NB4 (cell line): ENCODE measurements at regions not wholly inside any gene's neighbourhood (a gene's known extent, or its start where the extent isn't known, plus 50 kb on each side); places are given as distances from the start of the nearest gene placed in this dataset.

Experiments used
- DNase-seq: peaks from one replicate; pipeline ENCODE4 v3.0.0; 2010; ENCODE audit warnings: low read depth
- H3K4me3 ChIP-seq: one replicate; pipeline ENCODE4 v1.5.1; 2011; ENCODE audit warnings: mild to moderate bottlenecking, low read depth, low read length, moderate library complexity
- MYC ChIP-seq: IDR thresholded peaks from 2 replicates; pipeline ENCODE4 v1.6.1; 2011; ENCODE audit warnings: low read depth, low read length
- POLR2A ChIP-seq: IDR thresholded peaks from 2 replicates; pipeline ENCODE4 v1.6.1; 2011; ENCODE audit warnings: mild to moderate bottlenecking; ENCODE audit not compliant: insufficient read length; ENCODE audit errors: extremely low read depth
- TF ChIP-seq, protein P1 (sequence below): IDR thresholded peaks from 2 replicates; pipeline ENCODE4 v1.6.1; 2011; ENCODE audit warnings: low read depth, low read length
- TF ChIP-seq, protein P2 (sequence below): IDR thresholded peaks from one replicate; pipeline ENCODE4 v1.5.1; 2012; ENCODE audit warnings: low read depth, low read length

DNA sequence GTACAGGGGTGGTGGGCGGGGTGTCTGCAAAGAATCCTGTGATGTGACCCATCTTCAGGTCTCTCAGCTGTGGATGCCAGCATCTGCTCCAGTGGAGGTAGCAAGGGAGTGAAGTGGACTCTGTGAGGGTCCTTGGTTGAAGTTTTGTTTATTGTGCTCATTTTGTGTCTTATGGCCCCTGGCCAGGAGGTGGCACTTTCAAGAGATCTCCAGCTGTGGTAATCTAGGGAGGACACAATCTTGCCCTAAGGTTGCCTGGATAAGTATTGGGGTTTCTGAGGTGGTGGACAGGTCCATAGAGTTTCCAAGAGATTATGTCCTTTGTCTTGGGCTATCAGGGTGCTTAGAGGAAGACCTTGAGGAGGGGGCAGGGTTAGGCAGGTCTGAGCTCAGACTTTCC lies 260.7 kb downstream of the CCDC59 start:
- TF ChIP-seq, protein P1, sequence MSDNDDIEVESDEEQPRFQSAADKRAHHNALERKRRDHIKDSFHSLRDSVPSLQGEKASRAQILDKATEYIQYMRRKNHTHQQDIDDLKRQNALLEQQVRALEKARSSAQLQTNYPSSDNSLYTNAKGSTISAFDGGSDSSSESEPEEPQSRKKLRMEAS = no peak
- no peak for TF ChIP-seq MYC
- TF ChIP-seq, protein P2, sequence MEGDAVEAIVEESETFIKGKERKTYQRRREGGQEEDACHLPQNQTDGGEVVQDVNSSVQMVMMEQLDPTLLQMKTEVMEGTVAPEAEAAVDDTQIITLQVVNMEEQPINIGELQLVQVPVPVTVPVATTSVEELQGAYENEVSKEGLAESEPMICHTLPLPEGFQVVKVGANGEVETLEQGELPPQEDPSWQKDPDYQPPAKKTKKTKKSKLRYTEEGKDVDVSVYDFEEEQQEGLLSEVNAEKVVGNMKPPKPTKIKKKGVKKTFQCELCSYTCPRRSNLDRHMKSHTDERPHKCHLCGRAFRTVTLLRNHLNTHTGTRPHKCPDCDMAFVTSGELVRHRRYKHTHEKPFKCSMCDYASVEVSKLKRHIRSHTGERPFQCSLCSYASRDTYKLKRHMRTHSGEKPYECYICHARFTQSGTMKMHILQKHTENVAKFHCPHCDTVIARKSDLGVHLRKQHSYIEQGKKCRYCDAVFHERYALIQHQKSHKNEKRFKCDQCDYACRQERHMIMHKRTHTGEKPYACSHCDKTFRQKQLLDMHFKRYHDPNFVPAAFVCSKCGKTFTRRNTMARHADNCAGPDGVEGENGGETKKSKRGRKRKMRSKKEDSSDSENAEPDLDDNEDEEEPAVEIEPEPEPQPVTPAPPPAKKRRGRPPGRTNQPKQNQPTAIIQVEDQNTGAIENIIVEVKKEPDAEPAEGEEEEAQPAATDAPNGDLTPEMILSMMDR = no peak
- no peak for TF ChIP-seq POLR2A
- DNase-seq = no peak
- H3K4me3 ChIP-seq = no peak overlapping the region

DNA sequence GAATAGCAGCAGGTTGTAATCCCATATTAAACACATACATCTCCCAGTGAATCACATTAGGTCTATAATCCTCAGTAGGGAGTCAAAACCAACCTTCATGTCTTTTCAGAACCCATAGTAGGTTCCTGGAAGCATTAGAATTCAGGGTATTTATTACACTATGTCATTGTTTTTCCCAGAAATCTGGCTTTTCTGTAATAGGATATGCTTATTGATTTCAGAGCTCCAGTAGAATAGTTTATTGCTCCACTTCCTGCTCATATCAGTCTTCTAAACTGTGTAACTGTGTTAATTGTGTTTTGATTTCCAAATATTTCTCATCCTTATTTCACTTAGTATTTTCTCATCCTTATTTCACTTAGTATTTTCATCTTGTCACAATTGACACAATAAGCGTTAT lies 268.0 kb downstream of the CCDC59 start:
- H3K4me3 ChIP-seq = no peak overlapping the region
- DNase-seq = no peak
- TF ChIP-seq, protein P1 = no peak
- TF ChIP-seq, protein P2 = no peak
- TF ChIP-seq MYC (no peak), POLR2A (no peak)

DNA sequence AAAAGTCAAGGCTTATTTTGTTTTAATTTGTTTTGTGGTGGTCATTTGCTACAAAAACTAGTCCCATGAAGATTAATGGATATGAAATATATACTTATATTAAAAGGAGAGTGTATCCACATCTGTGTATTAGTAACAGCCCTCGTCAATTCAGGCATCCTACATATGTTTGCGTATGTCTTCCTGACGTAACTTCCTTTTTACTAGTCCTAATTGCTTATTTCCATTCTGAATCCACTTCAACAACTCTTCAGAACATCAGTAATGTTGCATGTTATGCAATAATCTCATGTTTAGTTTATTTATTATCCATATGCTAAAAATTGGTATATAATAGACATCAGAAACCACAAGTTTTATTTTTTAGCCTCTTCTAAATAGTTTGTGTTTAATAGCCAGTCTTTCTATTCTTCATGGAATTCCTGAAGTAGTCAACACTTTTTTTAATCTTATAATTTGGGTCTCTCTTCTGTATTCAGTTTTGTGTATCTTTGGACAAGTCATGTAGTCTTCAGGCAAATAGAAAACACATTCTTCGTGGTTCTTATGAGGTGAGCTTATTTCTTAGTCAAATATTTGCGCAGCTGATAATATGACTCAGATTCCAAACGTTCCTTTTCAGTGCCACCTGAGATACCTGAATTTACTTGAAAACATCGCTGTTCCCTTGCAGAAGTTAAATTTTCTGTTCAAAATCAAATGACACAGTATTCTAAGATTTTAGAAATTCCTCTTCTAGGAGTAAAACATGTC lies 268.6 kb downstream of the CCDC59 start:
- no peak for DNase-seq
- no peak for TF ChIP-seq MYC
- TF ChIP-seq, protein P1 = no peak
- no peak for TF ChIP-seq POLR2A
- TF ChIP-seq, protein P2 = no peak
- H3K4me3 ChIP-seq = no peak overlapping the region

DNA sequence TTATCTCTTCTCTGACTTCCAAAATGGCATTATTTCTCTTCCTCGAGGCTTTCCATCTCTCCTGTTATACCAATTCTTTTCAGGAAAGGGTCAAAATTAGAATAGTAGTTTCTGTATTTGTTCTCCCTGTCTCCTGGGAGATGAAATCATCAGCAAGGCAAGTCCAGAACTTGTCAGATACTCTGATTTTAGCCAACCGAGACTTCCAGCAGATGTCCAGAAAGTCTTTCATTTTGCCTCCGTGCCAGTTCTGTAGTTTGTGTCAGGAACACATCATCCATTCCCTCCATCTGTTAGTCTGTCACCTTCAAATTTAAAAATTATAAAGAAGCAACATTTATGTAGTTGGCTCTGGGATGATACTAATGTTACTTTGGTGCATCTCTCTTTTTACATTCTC lies 275.7 kb downstream of the CCDC59 start:
- H3K4me3 ChIP-seq = no peak overlapping the region
- no peak for TF ChIP-seq POLR2A
- TF ChIP-seq, protein P2 = no peak
- no peak for TF ChIP-seq MYC
- TF ChIP-seq, protein P1 = no peak
- no peak for DNase-seq

DNA sequence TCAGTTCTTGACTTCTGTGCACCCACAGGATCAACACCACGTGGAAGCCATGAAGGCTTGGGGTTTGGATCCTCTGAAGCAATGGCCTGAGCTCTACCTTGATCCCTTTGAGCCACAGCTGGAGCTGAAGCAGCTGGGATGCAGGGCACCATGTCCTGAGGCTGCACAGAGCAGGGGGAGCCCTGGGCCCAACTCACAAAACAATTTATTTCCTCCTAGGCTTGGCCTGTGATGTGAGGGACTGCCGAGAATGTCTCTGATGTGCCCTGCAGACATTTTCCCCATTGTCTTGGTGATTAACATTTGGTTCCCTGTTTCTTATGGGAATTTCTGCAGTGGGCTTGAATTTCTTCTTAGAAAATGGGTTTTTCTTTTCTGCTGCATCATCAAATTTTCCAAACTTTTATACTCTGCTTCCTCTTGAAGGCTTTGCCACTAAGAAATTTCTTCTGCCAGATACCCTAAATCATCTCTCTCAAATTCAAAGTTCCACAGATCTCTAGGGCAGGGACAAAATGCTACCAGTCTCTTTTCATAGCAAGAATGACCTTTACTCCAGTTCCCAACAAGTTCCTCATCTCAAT lies 288.2 kb downstream of the CCDC59 start:
- no peak for DNase-seq
- TF ChIP-seq, protein P1 = no peak
- TF ChIP-seq, protein P2 = no peak
- TF ChIP-seq MYC (no peak), POLR2A (no peak)
- H3K4me3 ChIP-seq = no peak overlapping the region
